PC-3 (cell line): ENCODE measurements at regions not wholly inside any gene's neighbourhood (a gene's known extent, or its start where the extent isn't known, plus 50 kb on each side); places are given as distances from the start of the nearest gene placed in this dataset.
"Not testable (repeated sequence)": the region's sequence is repeated elsewhere in the genome, so short reads cannot be mapped to it uniquely, and the experiment has no call there.

ENCODE experiments used
- EZH2 ChIP-seq: fragments of 300-600 bp; sonication (generic); IDR thresholded peaks from one replicate; pipeline ENCODE4 v1.6.1; 2017; ENCODE audit warnings: antibody characterized with exemption, mild to moderate bottlenecking, low read length; ENCODE audit not compliant: unreplicated experiment
- EZH2phosphoT487 ChIP-seq: fragments of 300-600 bp; sonication (generic); IDR thresholded peaks from 2 replicates; pipeline ENCODE4 v1.6.1; 2018; ENCODE audit warnings: mild to moderate bottlenecking, antibody characterized with exemption, low read length, borderline replicate concordance

- TF ChIP-seq EZH2phosphoT487, EZH2: not testable (repeated sequence)
These were observed 247.5 kb downstream of the SPATA31A6 start for GRCh38 chr9:42430674-42431615.
